Tibial artery (tissue), 4 donors: ENCODE measurements at regions not wholly inside any gene's neighbourhood (a gene's known extent, or its start where the extent isn't known, plus 50 kb on each side); places are given as distances from the start of the nearest gene placed in this dataset.
A peak's percentile ranks its signal among the peaks of the same experiment; 100 is the strongest.

ENCODE experiments used
- DNase-seq, 2 donors: peaks; one replicate each; pipeline ENCODE4 v3.0.0-alpha.2; 2019
- H3K27ac ChIP-seq, 2 donors: fragments of 200-600 bp; sonication (generic) in 1 of 2; 1 replicate in 1 of 2; 2 replicates in 1 of 2; pipeline ENCODE4 v1.5.1; 2018 to 2019; ENCODE audit warnings: mild to moderate bottlenecking in 1 of 2
- H3K27me3 ChIP-seq, 2 donors: fragments of 200-600 bp; sonication (generic) in 1 of 2; one replicate each; pipeline versions ENCODE4 v1.5.1 to v1.6.0; 2016 to 2019
- H3K36me3 ChIP-seq, 3 donors: fragments of 200-600 bp; sonication (generic) in 2 of 3; one replicate each; pipeline ENCODE4 v1.5.1; 2016 to 2019; ENCODE audit warnings: mild to moderate bottlenecking in 2 of 3
- H3K4me1 ChIP-seq, 4 donors: fragments of 200-600 bp; sonication (generic) in 2 of 4; 1 replicate in 3 of 4; 2 replicates in 1 of 4; pipeline ENCODE4 v1.5.1; 2016 to 2019
- H3K4me3 ChIP-seq, 2 donors: fragments of 200-600 bp; sonication (generic) in 1 of 2; 1 replicate in 1 of 2; 2 replicates in 1 of 2; pipeline ENCODE4 v1.5.1; 2018 to 2019; ENCODE audit warnings: mild to moderate bottlenecking in 2 of 2
- H3K9me3 ChIP-seq, 3 donors: fragments of 200-600 bp; sonication (generic) in 1 of 3; one replicate each; pipeline ENCODE4 v1.5.1; 2016 to 2019
- CTCF ChIP-seq, 2 experiments: fragments of 200-600 bp in 1 of 2; fragments of 450-650 bp in 1 of 2; IDR thresholded peaks; one replicate each; pipeline ENCODE4 v1.5.1; 2017 to 2019; ENCODE audit warnings: antibody characterized with exemption in 2 of 2, mild to moderate bottlenecking in 1 of 2, moderate library complexity in 1 of 2
- intact Hi-C: fragments of 100-400 bp; cut with DNase I; formaldehyde crosslinking; loops from one replicate; pipeline ENCODE4 v1.15.0; 2023; ENCODE audit warnings: low total_unique reads

DNA sequence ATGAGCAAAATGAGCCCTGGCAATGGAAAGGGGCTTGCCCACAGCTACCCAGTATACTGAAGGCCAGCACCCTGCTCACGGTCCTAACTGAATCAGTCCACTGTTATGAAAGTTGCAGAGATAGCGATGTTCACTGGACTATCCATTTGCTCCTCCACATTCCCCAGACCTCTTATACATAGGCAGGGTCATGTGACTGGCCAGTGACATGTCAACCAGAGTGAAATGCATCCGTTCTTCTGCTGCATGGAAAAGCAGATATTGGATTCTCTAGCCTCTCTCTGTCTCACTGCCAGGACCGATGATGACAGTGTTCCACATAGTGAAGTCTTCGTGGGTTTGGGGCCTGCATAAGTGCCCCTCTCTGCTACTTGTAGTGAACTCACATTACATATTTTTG, 503.4 kb downstream of the RPS24 start:
- H3K36me3 ChIP-seq, result no peaks in the 10 kb centered on the region
- H3K9me3 ChIP-seq, result no peaks in the 10 kb centered on the region
- no peak for TF ChIP-seq CTCF (IDR thresholded peaks at IDR 0.05)
- no peak for DNase-seq
- H3K4me1 ChIP-seq, result peaks cover 0 to 19% (median 5%) of the 10 kb centered on the region in 4 donors
- H3K27me3 ChIP-seq, result no peaks in the 10 kb centered on the region
- H3K4me3 ChIP-seq, result no peak overlapping the region
- intact Hi-C loops, result no loop called here
- H3K27ac ChIP-seq, result no peak overlapping the region

DNA sequence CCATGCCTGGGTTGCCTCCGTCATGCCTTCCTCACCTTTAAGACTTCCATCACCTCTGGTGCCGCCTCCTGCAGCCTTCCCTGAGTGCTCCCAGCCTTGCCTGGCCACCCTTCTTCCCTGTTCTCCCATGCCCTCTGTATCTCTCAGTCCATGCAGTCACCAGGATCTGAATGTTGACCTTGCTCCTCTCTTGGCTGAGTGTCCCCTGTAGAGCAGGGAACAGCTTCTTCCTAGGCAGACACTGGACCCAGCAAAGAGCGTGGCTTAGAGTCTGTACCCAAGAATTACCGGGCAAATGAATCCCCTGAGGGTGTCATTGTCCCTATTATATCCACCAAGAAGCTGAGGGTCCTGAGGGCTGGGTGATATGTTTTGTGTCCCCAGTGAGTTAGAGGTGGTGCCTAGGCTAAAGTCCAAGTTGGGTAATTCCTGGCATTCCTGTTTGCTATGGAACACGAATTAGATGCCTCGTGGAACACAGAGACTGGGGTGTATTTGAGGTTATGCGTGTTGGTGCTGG, 505.6 kb downstream of the RPS24 start:
- no peaks in the 10 kb centered on the region for H3K9me3 ChIP-seq

DNA sequence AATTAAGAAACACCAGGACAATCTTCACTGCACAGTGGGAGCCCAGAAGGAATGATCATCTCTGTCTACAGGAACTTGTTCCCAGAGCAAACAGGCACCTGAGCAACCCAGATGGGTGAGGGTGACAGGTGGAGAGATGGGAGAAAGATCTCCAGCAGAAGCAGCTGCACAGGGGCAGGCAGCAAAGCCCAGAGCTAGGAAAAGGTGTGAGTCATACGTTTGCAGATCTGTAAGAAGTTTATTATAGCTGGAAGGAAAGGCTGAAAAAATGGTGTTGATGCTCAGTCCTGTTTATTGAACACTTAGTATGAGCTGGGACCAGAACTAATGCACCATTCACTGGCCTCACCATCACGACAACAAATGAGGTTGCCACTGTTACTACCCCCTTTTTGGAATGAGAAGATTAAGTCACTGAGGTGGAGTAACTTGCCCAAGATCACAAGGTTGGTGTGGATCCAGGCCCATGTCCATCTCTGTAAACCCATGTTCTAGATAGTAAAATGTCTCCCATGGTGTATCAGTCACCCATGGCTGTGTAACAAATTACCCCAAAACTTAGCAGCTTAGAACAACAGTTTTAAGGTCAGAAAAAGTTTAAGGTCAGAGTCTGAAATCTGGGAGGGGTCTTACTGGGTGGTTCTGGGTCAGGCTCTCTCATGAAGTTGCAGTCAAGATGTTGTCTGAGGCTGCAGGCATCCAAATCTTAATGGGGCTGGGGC, 506.9 kb downstream of the RPS24 start:
- intact Hi-C loops, result no loop called here
- no peak for DNase-seq
- H3K4me3 ChIP-seq, result no peak overlapping the region
- no peaks in the 10 kb centered on the region for H3K9me3 ChIP-seq
- H3K4me1 ChIP-seq, result peaks cover 0 to 50% (median 22%) of the 10 kb centered on the region in 4 donors
- H3K27me3 ChIP-seq, result no peaks in the 10 kb centered on the region
- H3K36me3 ChIP-seq, result no peaks in the 10 kb centered on the region
- TF ChIP-seq CTCF (IDR thresholded peaks at IDR 0.05), result no peak
- H3K27ac ChIP-seq, result no peak overlapping the region

More for the DNA sequence above, 505.6 kb downstream of the RPS24 start:
- intact Hi-C loops, result no loop called here
- TF ChIP-seq CTCF (IDR thresholded peaks at IDR 0.05), result no peak
- peaks cover 0 to 41% (median 19%) of the 10 kb centered on the region in 4 donors for H3K4me1 ChIP-seq
- H3K4me3 ChIP-seq, result no peak overlapping the region
- no peaks in the 10 kb centered on the region for H3K36me3 ChIP-seq
- peak in 1 of 2 donors; percentile 40 for DNase-seq
- H3K27ac ChIP-seq, result no peak overlapping the region
- H3K27me3 ChIP-seq, result no peaks in the 10 kb centered on the region

DNA sequence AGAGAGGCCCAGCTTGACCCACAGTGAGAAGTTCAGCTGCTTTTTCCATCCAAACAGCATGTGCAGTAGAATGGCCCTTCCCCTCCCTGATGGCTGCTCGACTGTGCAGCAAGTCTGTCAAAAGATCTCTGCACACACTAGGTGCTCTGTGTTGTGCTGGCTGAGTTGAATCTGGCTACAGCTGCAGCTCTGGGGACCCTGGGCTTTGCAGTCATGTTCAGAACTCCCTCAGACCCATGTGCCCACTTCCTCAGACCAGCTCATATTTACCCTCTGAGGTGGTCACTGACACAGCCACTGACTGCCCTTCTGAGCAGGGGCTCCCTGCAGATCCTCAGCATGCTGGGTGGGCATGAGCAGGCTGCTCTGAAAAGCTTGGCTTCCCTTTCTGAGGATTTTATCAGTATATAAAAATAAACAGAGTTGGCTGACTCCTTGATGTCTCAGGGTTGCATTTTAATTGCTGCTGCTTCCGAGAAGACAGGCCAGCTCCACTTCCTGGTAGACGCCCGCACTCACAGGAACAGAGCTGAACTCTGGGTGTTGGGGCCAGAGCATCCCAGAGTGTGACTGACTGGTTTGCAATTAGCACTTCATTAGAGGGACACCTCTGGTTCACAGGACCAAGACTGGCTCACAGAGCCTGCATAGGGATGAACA, 507.9 kb downstream of the RPS24 start:
- DNase-seq, result peak in 1 of 2 donors; percentile 63
- peaks cover 0 to 50% (median 22%) of the 10 kb centered on the region in 4 donors for H3K4me1 ChIP-seq
- H3K36me3 ChIP-seq, result no peaks in the 10 kb centered on the region
- no peaks in the 10 kb centered on the region for H3K27me3 ChIP-seq
- no peaks in the 10 kb centered on the region for H3K9me3 ChIP-seq
- intact Hi-C loops, result no loop called here
- no peak overlapping the region for H3K4me3 ChIP-seq
- TF ChIP-seq CTCF (IDR thresholded peaks at IDR 0.05), result no peak
- H3K27ac ChIP-seq, result no peak overlapping the region

- no peaks in the 10 kb centered on the region for H3K36me3 ChIP-seq
- intact Hi-C loops, result no loop called here
- no peaks in the 10 kb centered on the region for H3K9me3 ChIP-seq
- no peak overlapping the region for H3K27ac ChIP-seq
- no peak for TF ChIP-seq CTCF (IDR thresholded peaks at IDR 0.05)
- no peak overlapping the region for H3K4me3 ChIP-seq
- no peaks in the 10 kb centered on the region for H3K27me3 ChIP-seq
- H3K4me1 ChIP-seq, result peaks cover 0 to 50% (median 22%) of the 10 kb centered on the region in 4 donors
- no peak for DNase-seq
Observed at GRCh38 chr10:78542141-78542489, 508.5 kb downstream of the RPS24 start.
